Mucosa of descending colon (tissue), 3 donors: ENCODE measurements at regions not wholly inside any gene's neighbourhood (a gene's known extent, or its start where the extent isn't known, plus 50 kb on each side); places are given as distances from the start of the nearest gene placed in this dataset.

Source experiments
- ATAC-seq: fragments of 200-7000 bp; cut with Tn5 transposase; one replicate; pipeline ENCODE4 v1.9.1; 2020; ENCODE audit warnings: mild to moderate bottlenecking, moderate library complexity
- DNase-seq, 3 donors: peaks; one replicate each; pipeline ENCODE4 v3.0.0-alpha.2; 2020
- H3K36me3 ChIP-seq: fragments of 200-600 bp; one replicate; pipeline ENCODE4 v1.8.0; 2021; ENCODE audit warnings: low read depth, mild to moderate bottlenecking
- H3K4me1 ChIP-seq: fragments of 200-600 bp; one replicate; pipeline ENCODE4 v1.8.0; 2021; ENCODE audit warnings: low read depth, mild to moderate bottlenecking
- H3K4me3 ChIP-seq: fragments of 200-600 bp; one replicate; pipeline ENCODE4 v1.8.0; 2021; ENCODE audit warnings: mild to moderate bottlenecking
- H3K9me3 ChIP-seq: fragments of 200-600 bp; one replicate; pipeline ENCODE4 v1.8.0; 2021; ENCODE audit warnings: mild to moderate bottlenecking
- intact Hi-C, 2 donors: fragments of 100-400 bp; cut with DNase I in 1 of 2; cut with micrococcal nuclease in 1 of 2; formaldehyde crosslinking; loops; one replicate each; pipeline versions ENCODE4 v1.11.0 to v1.11.1; 2022; cut with DNase I, micrococcal nuclease
- TF ChIP-seq, protein P1 (sequence below): fragments of 200-600 bp; IDR thresholded peaks from one replicate; pipeline ENCODE4 v1.8.0; 2022; ENCODE audit warnings: antibody characterized with exemption, mild to moderate bottlenecking
- donor health status: DM: no; HTN: no; CAD: no; lungs with moderate emphysema.
- donor health status: DM: no; HTN: no; CAD: no.
- donor health status: DM: no; HTN: yes; CAD: no.

- Histone ChIP-seq H3K9me3 (no peaks in the 10 kb centered on the region), H3K4me1 (no peaks in the 10 kb centered on the region), H3K36me3 (no peaks in the 10 kb centered on the region), H3K4me3 (no peak overlapping the region)
- peak in 2 of 3 donors; percentile 57 to 73 for DNase-seq
- intact Hi-C loops = no loop called here
- peak; percentile 89 for ATAC-seq
- TF ChIP-seq, protein P1, sequence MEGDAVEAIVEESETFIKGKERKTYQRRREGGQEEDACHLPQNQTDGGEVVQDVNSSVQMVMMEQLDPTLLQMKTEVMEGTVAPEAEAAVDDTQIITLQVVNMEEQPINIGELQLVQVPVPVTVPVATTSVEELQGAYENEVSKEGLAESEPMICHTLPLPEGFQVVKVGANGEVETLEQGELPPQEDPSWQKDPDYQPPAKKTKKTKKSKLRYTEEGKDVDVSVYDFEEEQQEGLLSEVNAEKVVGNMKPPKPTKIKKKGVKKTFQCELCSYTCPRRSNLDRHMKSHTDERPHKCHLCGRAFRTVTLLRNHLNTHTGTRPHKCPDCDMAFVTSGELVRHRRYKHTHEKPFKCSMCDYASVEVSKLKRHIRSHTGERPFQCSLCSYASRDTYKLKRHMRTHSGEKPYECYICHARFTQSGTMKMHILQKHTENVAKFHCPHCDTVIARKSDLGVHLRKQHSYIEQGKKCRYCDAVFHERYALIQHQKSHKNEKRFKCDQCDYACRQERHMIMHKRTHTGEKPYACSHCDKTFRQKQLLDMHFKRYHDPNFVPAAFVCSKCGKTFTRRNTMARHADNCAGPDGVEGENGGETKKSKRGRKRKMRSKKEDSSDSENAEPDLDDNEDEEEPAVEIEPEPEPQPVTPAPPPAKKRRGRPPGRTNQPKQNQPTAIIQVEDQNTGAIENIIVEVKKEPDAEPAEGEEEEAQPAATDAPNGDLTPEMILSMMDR = no peak
Measured at GRCh38 chr1:22239378-22239777, 96.5 kb upstream of the WNT4 start.

- intact Hi-C loops = no loop called here
- TF ChIP-seq, protein P1 = no peak
- ATAC-seq = no peak
- H3K4me3 ChIP-seq = no peak overlapping the region
- no peaks in the 10 kb centered on the region for H3K9me3 ChIP-seq
- no peaks in the 10 kb centered on the region for H3K4me1 ChIP-seq
- H3K36me3 ChIP-seq = no peaks in the 10 kb centered on the region
- DNase-seq = no peak
Measured at GRCh38 chr1:22241250-22241649, 98.4 kb upstream of the WNT4 start.

- no peaks in the 10 kb centered on the region for H3K9me3 ChIP-seq
- no peak overlapping the region for H3K4me3 ChIP-seq
- ATAC-seq (no peak), DNase-seq (no peak)
- TF ChIP-seq, protein P1 = no peak
- intact Hi-C loops = no loop called here
- H3K36me3 ChIP-seq = no peaks in the 10 kb centered on the region
- no peaks in the 10 kb centered on the region for H3K4me1 ChIP-seq
Measured at GRCh38 chr1:22241811-22242210, 98.9 kb upstream of the WNT4 start.

DNA sequence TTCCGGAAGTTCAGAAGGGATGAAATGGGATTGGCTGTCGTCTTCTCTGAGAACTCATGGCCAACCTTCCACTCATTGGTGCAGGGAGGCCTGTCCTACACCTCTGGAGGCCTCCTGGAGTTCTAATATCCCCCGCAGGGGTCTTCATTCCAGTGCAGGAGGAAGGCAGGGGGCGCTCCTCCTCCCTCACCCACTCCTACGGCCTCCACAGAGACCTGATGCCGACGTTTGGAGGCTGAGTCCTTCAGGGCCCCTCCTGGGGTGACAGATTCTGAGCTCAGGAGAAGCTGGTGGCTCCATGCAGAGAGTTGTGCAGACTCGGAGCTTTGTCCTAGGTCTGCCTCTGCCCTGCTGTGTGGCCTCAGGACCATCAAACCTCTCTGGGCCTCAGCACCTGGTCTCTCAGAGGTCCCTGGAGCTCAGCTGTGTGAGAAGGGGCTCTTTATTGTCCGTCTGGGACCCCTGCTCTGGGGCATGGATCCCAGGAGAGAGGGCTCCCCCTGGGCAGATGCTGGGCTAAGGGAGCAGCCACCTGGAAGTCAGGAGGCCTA, 102.3 kb upstream of the WNT4 start:
- ATAC-seq (no peak), DNase-seq (no peak)
- H3K4me1 ChIP-seq = no peaks in the 10 kb centered on the region
- no peak overlapping the region for H3K4me3 ChIP-seq
- H3K36me3 ChIP-seq = no peaks in the 10 kb centered on the region
- intact Hi-C loops = no loop called here
- no peaks in the 10 kb centered on the region for H3K9me3 ChIP-seq
- TF ChIP-seq, protein P1 = no peak

DNA sequence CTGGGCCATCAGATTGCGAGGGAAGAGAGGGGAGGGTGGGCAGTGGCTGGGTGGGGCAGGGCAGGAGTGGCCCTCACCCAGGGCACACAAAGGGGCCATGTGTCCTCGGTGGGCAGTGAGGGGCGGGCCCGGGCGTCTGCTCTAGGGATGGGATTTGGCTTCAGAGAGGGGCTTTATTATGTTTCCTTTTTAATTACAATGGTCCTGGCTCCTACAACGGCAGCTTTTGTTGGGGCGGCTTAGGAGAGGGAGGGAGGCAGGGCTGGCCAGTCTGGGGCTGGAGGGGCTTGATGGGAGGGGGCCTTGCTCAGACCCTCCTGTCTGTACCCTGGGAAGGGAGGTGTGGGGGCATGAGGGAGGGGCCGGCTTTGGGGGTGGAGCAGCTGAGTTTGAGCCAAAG, 102.8 kb upstream of the WNT4 start:
- Histone ChIP-seq H3K4me1 (no peaks in the 10 kb centered on the region), H3K4me3 (no peak overlapping the region), H3K9me3 (no peaks in the 10 kb centered on the region), H3K36me3 (no peaks in the 10 kb centered on the region)
- intact Hi-C loops = no loop called here
- TF ChIP-seq, protein P1 = no peak
- ATAC-seq (no peak), DNase-seq (no peak)
